DND-41 (cell line): ENCODE measurements at regions not wholly inside any gene's neighbourhood (a gene's known extent, or its start where the extent isn't known, plus 50 kb on each side); places are given as distances from the start of the nearest gene placed in this dataset.

Source experiments
- ATAC-seq: fragments of 200-7000 bp; cut with Tn5 transposase; 3 replicates; pipeline ENCODE4 v1.9.1; 2021; ENCODE audit warnings: low read depth; ENCODE audit not compliant: insufficient read depth
- DNase-seq: peaks from one replicate; pipeline ENCODE4 v3.0.0-alpha.2; 2020
- H2AFZ ChIP-seq: 2 replicates; pipeline ENCODE4 v1.6.0; 2012; ENCODE audit warnings: low read depth, low read length
- H3K27ac ChIP-seq: 2 replicates; pipeline ENCODE4 v1.5.1; 2012; ENCODE audit warnings: low read length, inconsistent platforms
- H3K27me3 ChIP-seq: fragments of 200-600 bp; sonication (generic); 2 replicates; pipeline ENCODE4 v1.6.0; 2012; ENCODE audit warnings: low read length, mild to moderate bottlenecking, inconsistent platforms; ENCODE audit not compliant: insufficient read depth, poor library complexity
- H3K36me3 ChIP-seq: 2 replicates; pipeline ENCODE4 v1.5.1; 2012; ENCODE audit warnings: low read length, inconsistent platforms; ENCODE audit not compliant: insufficient read depth
- H3K4me1 ChIP-seq: 2 replicates; pipeline ENCODE4 v1.5.1; 2012; ENCODE audit warnings: mild to moderate bottlenecking, low read length; ENCODE audit not compliant: insufficient read depth
- H3K4me2 ChIP-seq: 2 replicates; pipeline ENCODE4 v1.6.0; 2012; ENCODE audit warnings: mild to moderate bottlenecking, moderate library complexity, low read length, inconsistent platforms; ENCODE audit not compliant: insufficient read depth
- H3K4me3 ChIP-seq, 2 experiments: fragments of 200-600 bp in 1 of 2; shearing (Covaris generic) in 1 of 2; 2 replicates each; pipeline ENCODE4 v1.5.1; 2012 to 2016; ENCODE audit warnings: inconsistent platforms in 2 of 2, low read length in 2 of 2, mild to moderate bottlenecking in 2 of 2, low read depth in 1 of 2, moderate library complexity in 1 of 2
- H3K79me2 ChIP-seq: 2 replicates; pipeline ENCODE4 v1.6.0; 2012; ENCODE audit warnings: low read length, inconsistent platforms; ENCODE audit not compliant: insufficient read depth
- H3K9ac ChIP-seq: 2 replicates; pipeline ENCODE4 v1.6.0; 2012; ENCODE audit warnings: low read depth, mild to moderate bottlenecking, inconsistent platforms, low read length, moderate library complexity
- H3K9me3 ChIP-seq: 2 replicates; pipeline ENCODE4 v1.5.1; 2012; ENCODE audit warnings: low read length, moderate library complexity, mild to moderate bottlenecking, inconsistent platforms; ENCODE audit not compliant: insufficient read depth, severe bottlenecking
- H4K20me1 ChIP-seq: 2 replicates; pipeline ENCODE4 v1.6.0; 2012; ENCODE audit warnings: low read length; ENCODE audit not compliant: insufficient read depth
- CTCF ChIP-seq: IDR thresholded peaks from 2 replicates; pipeline ENCODE4 v1.5.1; 2012; ENCODE audit warnings: borderline replicate concordance, low read length, moderate library complexity, mild to moderate bottlenecking; ENCODE audit not compliant: poor library complexity, severe bottlenecking; ENCODE audit errors: extremely low read depth
- EZH2 ChIP-seq: IDR thresholded peaks from 3 replicates; pipeline ENCODE4 v1.6.1; 2012; ENCODE audit warnings: borderline replicate concordance, low read depth, mild to moderate bottlenecking, moderate library complexity, low read length, inconsistent platforms; ENCODE audit not compliant: severe bottlenecking

- H3K9ac ChIP-seq, result no peak overlapping the region
- ATAC-seq (no peak), DNase-seq (no peak)
- no peaks in the 10 kb centered on the region for H4K20me1 ChIP-seq
- TF ChIP-seq CTCF (no peak), EZH2 (no peak)
- H3K27ac ChIP-seq, result no peak overlapping the region
- no peaks in the 10 kb centered on the region for H3K36me3 ChIP-seq
- H3K4me1 ChIP-seq, result no peaks in the 10 kb centered on the region
- H3K27me3 ChIP-seq, result no peaks in the 10 kb centered on the region
- no peaks in the 10 kb centered on the region for H3K79me2 ChIP-seq
- peaks cover 2% of the 10 kb centered on the region for H3K9me3 ChIP-seq
- H3K4me2 ChIP-seq, result no peak overlapping the region
- no peak overlapping the region for H2AFZ ChIP-seq
- H3K4me3 ChIP-seq, result no peak overlapping the region
These were observed 1888.3 kb upstream of the PCDH7 start for GRCh38 chr4:28831867-28832266.

- no peak for ATAC-seq
- H2AFZ ChIP-seq, result no peak overlapping the region
- no peak overlapping the region for H3K27ac ChIP-seq
- H3K4me3 ChIP-seq, result no peak overlapping the region
- no peaks in the 10 kb centered on the region for H3K79me2 ChIP-seq
- no peaks in the 10 kb centered on the region for H3K4me1 ChIP-seq
- no peak for TF ChIP-seq CTCF
- TF ChIP-seq EZH2, result no peak
- peaks cover 2% of the 10 kb centered on the region for H3K9me3 ChIP-seq
- H3K9ac ChIP-seq, result no peak overlapping the region
- no peaks in the 10 kb centered on the region for H3K36me3 ChIP-seq
- H3K27me3 ChIP-seq, result no peaks in the 10 kb centered on the region
- no peak overlapping the region for H3K4me2 ChIP-seq
- DNase-seq, result no peak
- H4K20me1 ChIP-seq, result no peaks in the 10 kb centered on the region
These were observed 1887.7 kb upstream of the PCDH7 start for GRCh38 chr4:28832444-28832843.

GRCh38 chr4:28834120-28834519, 1886.0 kb upstream of the PCDH7 start:
- no peaks in the 10 kb centered on the region for H3K36me3 ChIP-seq
- H3K27ac ChIP-seq, result no peak overlapping the region
- no peak overlapping the region for H3K9ac ChIP-seq
- no peak overlapping the region for H3K4me2 ChIP-seq
- ATAC-seq (no peak), DNase-seq (no peak)
- no peaks in the 10 kb centered on the region for H3K4me1 ChIP-seq
- H3K27me3 ChIP-seq, result no peaks in the 10 kb centered on the region
- no peaks in the 10 kb centered on the region for H4K20me1 ChIP-seq
- no peak for TF ChIP-seq CTCF
- no peak for TF ChIP-seq EZH2
- no peak overlapping the region for H3K4me3 ChIP-seq
- H2AFZ ChIP-seq, result no peak overlapping the region
- no peaks in the 10 kb centered on the region for H3K79me2 ChIP-seq
- no peaks in the 10 kb centered on the region for H3K9me3 ChIP-seq

GRCh38 chr4:28835501-28835900, 1884.7 kb upstream of the PCDH7 start:
- no peak for ATAC-seq

More at GRCh38 chr4:28835501-28835900, 1884.7 kb upstream of the PCDH7 start:
- DNase-seq, result no peak
- no peak overlapping the region for H3K4me2 ChIP-seq
- no peaks in the 10 kb centered on the region for H3K27me3 ChIP-seq
- H3K4me1 ChIP-seq, result no peaks in the 10 kb centered on the region
- no peaks in the 10 kb centered on the region for H3K79me2 ChIP-seq
- no peak overlapping the region for H2AFZ ChIP-seq
- H4K20me1 ChIP-seq, result no peaks in the 10 kb centered on the region
- no peak overlapping the region for H3K27ac ChIP-seq
- TF ChIP-seq EZH2, result no peak
- no peak for TF ChIP-seq CTCF
- no peak overlapping the region for H3K4me3 ChIP-seq
- no peaks in the 10 kb centered on the region for H3K36me3 ChIP-seq
- no peaks in the 10 kb centered on the region for H3K9me3 ChIP-seq
- no peak overlapping the region for H3K9ac ChIP-seq
